Endothelial cell of umbilical vein (primary cell): ENCODE measurements at regions not wholly inside any gene's neighbourhood (a gene's known extent, or its start where the extent isn't known, plus 50 kb on each side); places are given as distances from the start of the nearest gene placed in this dataset.

ENCODE experiments used
- BruUV-seq: library from RNA; stranded (reverse); fragments of 400-500 nt; replicated peaks from 2 replicates; lab custom pipeline; 2021; lab: Mats Ljungman, UMichigan
- CTCF ChIA-PET: fragments of 300-600, 350-600 bp; sonication (Branson Sonifier 250); formaldehyde crosslinking; loops from one replicate; lab custom pipeline; 2021; ENCODE audit warnings: antibody characterized with exemption, inconsistent platforms; lab: Charles Lee
- POLR2A ChIA-PET: fragments of 300-600, 350-600 bp; sonication (Branson Sonifier 250); formaldehyde crosslinking; loops from one replicate; lab custom pipeline; 2021; ENCODE audit warnings: antibody characterized with exemption, inconsistent platforms; lab: Charles Lee
- DNase-seq: peaks from one replicate; pipeline ENCODE4 v3.0.0-alpha.2; 2011; ENCODE audit warnings: low read depth, low spot score
- FAIRE-seq: peaks from 2 replicates; lab custom pipeline; 2011; peaks lifted over from hg19 to GRCh38; lab: Jason Lieb, UNC
- H2AFZ ChIP-seq: 2 replicates; pipeline ENCODE4 v1.6.0; 2012; ENCODE audit warnings: low read depth, low read length, control low read depth, inconsistent platforms
- H3K27ac ChIP-seq: 2 replicates; pipeline ENCODE4 v1.5.1; 2011; ENCODE audit warnings: low read depth, mild to moderate bottlenecking, control low read depth, low read length, moderate library complexity; ENCODE audit not compliant: insufficient read depth
- H3K27me3 ChIP-seq, 2 experiments: 2 replicates each; pipeline versions ENCODE4 v1.6.0 to v1.6.1; 2011; ENCODE audit warnings: low read length in 2 of 2, mixed read lengths in 1 of 2; ENCODE audit not compliant: control insufficient read depth in 2 of 2, insufficient read depth in 2 of 2
- H3K36me3 ChIP-seq, 2 experiments: 2 replicates in 1 of 2; 3 replicates in 1 of 2; pipeline ENCODE4 v1.5.1; 2011; ENCODE audit warnings: low read length in 2 of 2, mild to moderate bottlenecking in 1 of 2, moderate library complexity in 1 of 2; ENCODE audit not compliant: control insufficient read depth in 2 of 2, insufficient read depth in 2 of 2; ENCODE audit errors: extremely low read depth in 1 of 2
- H3K4me1 ChIP-seq: 3 replicates; pipeline ENCODE4 v1.5.1; 2011; ENCODE audit warnings: mild to moderate bottlenecking, low read length; ENCODE audit not compliant: control insufficient read depth, insufficient read depth; ENCODE audit errors: extremely low read depth
- H3K4me2 ChIP-seq: 2 replicates; pipeline ENCODE4 v1.6.1; 2011; ENCODE audit warnings: low read length, control low read depth, mixed read lengths; ENCODE audit not compliant: insufficient read depth
- H3K4me3 ChIP-seq, 3 experiments: fragments of 200-600 bp in 1 of 3; sonication (generic), shearing (Covaris generic) in 1 of 3; replicated peaks in 1 of 3; 2 replicates each; pipeline ENCODE4 v1.5.1; 2011 to 2016; ENCODE audit warnings: control low read depth in 3 of 3, low read length in 3 of 3, mild to moderate bottlenecking in 2 of 3, inconsistent platforms in 1 of 3, low read depth in 1 of 3, moderate library complexity in 1 of 3; ENCODE audit not compliant: insufficient read depth in 1 of 3
- H3K79me2 ChIP-seq: 2 replicates; pipeline ENCODE4 v1.6.0; 2012; ENCODE audit warnings: low read length, inconsistent platforms; ENCODE audit not compliant: control insufficient read depth, insufficient read depth
- H3K9ac ChIP-seq: replicated peaks from 2 replicates; pipeline ENCODE3; 2011; ENCODE audit warnings: low read length, control low read depth; ENCODE audit not compliant: insufficient read depth; ENCODE audit errors: extremely low read depth
- H3K9me1 ChIP-seq: replicated peaks from 3 replicates; pipeline ENCODE4 v1.6.0; 2011; ENCODE audit warnings: mild to moderate bottlenecking, low read length; ENCODE audit not compliant: control insufficient read depth, insufficient read depth; ENCODE audit errors: extremely low read depth
- H3K9me3 ChIP-seq: replicated peaks from 2 replicates; pipeline ENCODE4 v1.5.1; 2012; ENCODE audit warnings: low read length, inconsistent platforms; ENCODE audit not compliant: control insufficient read depth, insufficient read depth
- H4K20me1 ChIP-seq: replicated peaks from 2 replicates; pipeline ENCODE3; 2011; ENCODE audit warnings: mild to moderate bottlenecking, low read length; ENCODE audit not compliant: control insufficient read depth, insufficient read depth; ENCODE audit errors: extremely low read depth
- EZH2 ChIP-seq: IDR thresholded peaks from 2 replicates; pipeline ENCODE4 v1.6.1; 2012; ENCODE audit warnings: borderline replicate concordance, low read depth, mild to moderate bottlenecking, moderate library complexity, low read length, inconsistent platforms; ENCODE audit not compliant: severe bottlenecking
- FOS ChIP-seq: IDR thresholded peaks from 2 replicates; pipeline ENCODE4 v1.6.1; 2011; ENCODE audit warnings: mild to moderate bottlenecking, low read length, moderate library complexity, borderline replicate concordance; ENCODE audit not compliant: insufficient read depth
- GATA2 ChIP-seq: IDR thresholded peaks from 2 replicates; pipeline ENCODE4 v1.7.0; 2011; ENCODE audit warnings: low read depth, mild to moderate bottlenecking, moderate library complexity, mixed read lengths, low read length; ENCODE audit not compliant: insufficient read length, insufficient read depth
- JUN ChIP-seq: IDR thresholded peaks from 2 replicates; pipeline ENCODE4 v1.6.1; 2011; ENCODE audit warnings: borderline replicate concordance, low read depth; ENCODE audit not compliant: insufficient read length, insufficient read depth
- MAX ChIP-seq: IDR thresholded peaks from 2 replicates; pipeline ENCODE4 v1.6.1; 2011; ENCODE audit not compliant: insufficient read depth, insufficient read length
- MYC ChIP-seq: IDR thresholded peaks from one replicate; pipeline ENCODE4 v1.6.1; 2011; ENCODE audit warnings: mild to moderate bottlenecking, low read depth, low read length
- POLR2A ChIP-seq: IDR thresholded peaks from 2 replicates; pipeline ENCODE4 v1.6.1; 2012; ENCODE audit warnings: low read depth, mild to moderate bottlenecking, control low read depth, low read length
- POLR2AphosphoS5 ChIP-seq: IDR thresholded peaks from 2 replicates; pipeline ENCODE4 v1.6.1; 2012; ENCODE audit warnings: low read depth, mild to moderate bottlenecking, control low read depth, low read length, moderate library complexity; ENCODE audit not compliant: insufficient read depth
- dilution Hi-C: fragments of 300-500 bp; cut with MboI; formaldehyde crosslinking; loops from one replicate; pipeline ENCODE4 v1.15.0; 2019; ENCODE audit warnings: low sequenced_read_pairs; ENCODE audit not compliant: extremely low pct_ligation_motif_present
- intact Hi-C: fragments of 100-400 bp; cut with micrococcal nuclease; formaldehyde crosslinking; loops from one replicate; pipeline ENCODE4 v1.10.0; 2022
- TF ChIP-seq, protein P1 (sequence below), 2 donors: IDR thresholded peaks; 1 replicate in 1 of 2; 2 replicates in 1 of 2; pipeline ENCODE4 v1.5.1; 2011; ENCODE audit warnings: low read length in 2 of 2, mild to moderate bottlenecking in 2 of 2, moderate library complexity in 2 of 2, control low read depth in 1 of 2, inconsistent platforms in 1 of 2, low read depth in 1 of 2; ENCODE audit not compliant: insufficient read depth in 1 of 2; ENCODE audit errors: extremely low read depth in 1 of 2

DNA sequence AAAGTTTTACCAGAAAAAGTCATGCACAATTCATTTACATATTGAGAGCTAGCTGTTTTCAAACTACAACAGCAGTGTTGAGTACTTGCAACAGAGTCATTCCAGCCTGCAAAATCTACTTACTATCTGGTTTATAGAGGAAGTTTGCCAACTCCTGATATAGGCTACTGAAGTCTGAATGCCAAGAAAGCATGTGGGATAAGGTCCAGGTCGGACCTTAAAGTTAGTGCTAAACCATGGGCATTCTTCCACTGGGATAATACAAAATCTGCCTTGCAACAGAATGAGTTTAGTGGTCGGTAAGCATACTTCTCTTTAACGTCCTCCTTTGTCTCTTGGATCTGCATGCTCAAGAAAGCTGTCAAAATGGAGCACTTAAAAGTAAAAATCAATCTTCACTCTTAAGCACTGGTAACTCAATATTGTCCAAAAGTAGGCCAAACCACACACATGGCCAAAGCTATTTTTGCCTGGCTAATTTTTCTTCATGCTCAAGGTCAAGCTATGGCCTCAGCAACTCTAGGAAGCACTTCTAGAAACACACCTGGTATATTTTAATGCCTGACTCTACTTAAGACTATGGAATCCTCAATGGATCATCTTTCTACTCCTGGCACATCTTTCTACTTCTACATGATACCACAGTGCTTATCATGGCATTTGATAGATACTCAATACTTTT lies 364.9 kb upstream of the KITLG start:
- dilution Hi-C loops (no loop called here), intact Hi-C loops (loop anchor here (5.0 kb wide), 2 partner anchors 407 to 427 kb away; partner anchors contain the start of gene DUSP6)
- Histone ChIP-seq H3K9me1 (no peaks in the 10 kb centered on the region), H3K79me2 (no peaks in the 10 kb centered on the region), H3K4me2 (peak overlapping the region; percentile 15), H3K27ac (peak overlapping the region; percentile 85), H3K9ac (no peak overlapping the region), H4K20me1 (no peaks in the 10 kb centered on the region), H3K9me3 (no peaks in the 10 kb centered on the region), H2AFZ (no peak overlapping the region), H3K36me3 (no peaks in the 10 kb centered on the region), H3K27me3 (no peaks in the 10 kb centered on the region), H3K4me1 (peaks cover 41% of the 10 kb centered on the region), H3K4me3 (no peak overlapping the region)
- ChIA-PET POLR2A (no interaction called here), CTCF (interaction anchor here (1.2 to 1.9 kb wide), 4 partner anchors 10 to 365 kb away, joined by 3 to 7 read pairs (median 4); partner anchors contain the start of gene KITLG)
- BruUV-seq: no TSS peak
- DNase-seq (peak; percentile 44), FAIRE-seq (no peak)
- TF ChIP-seq, protein P1, sequence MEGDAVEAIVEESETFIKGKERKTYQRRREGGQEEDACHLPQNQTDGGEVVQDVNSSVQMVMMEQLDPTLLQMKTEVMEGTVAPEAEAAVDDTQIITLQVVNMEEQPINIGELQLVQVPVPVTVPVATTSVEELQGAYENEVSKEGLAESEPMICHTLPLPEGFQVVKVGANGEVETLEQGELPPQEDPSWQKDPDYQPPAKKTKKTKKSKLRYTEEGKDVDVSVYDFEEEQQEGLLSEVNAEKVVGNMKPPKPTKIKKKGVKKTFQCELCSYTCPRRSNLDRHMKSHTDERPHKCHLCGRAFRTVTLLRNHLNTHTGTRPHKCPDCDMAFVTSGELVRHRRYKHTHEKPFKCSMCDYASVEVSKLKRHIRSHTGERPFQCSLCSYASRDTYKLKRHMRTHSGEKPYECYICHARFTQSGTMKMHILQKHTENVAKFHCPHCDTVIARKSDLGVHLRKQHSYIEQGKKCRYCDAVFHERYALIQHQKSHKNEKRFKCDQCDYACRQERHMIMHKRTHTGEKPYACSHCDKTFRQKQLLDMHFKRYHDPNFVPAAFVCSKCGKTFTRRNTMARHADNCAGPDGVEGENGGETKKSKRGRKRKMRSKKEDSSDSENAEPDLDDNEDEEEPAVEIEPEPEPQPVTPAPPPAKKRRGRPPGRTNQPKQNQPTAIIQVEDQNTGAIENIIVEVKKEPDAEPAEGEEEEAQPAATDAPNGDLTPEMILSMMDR (IDR thresholded peaks at IDR 0.05; ENCODE audit: extremely low read depth in 1 of 2, insufficient read depth in 1 of 2, low read depth in 1 of 2, low read length in 2 of 2): no peak
- TF ChIP-seq GATA2: no peak
- no peak for TF ChIP-seq MYC
- no peak for TF ChIP-seq POLR2AphosphoS5
- no peak for TF ChIP-seq EZH2
- no peak for TF ChIP-seq MAX
- no peak for TF ChIP-seq FOS
- TF ChIP-seq JUN: no peak
- TF ChIP-seq POLR2A: no peak
